ENCODE measurements at regions not wholly inside any gene's neighbourhood (a gene's known extent, or its start where the extent isn't known, plus 50 kb on each side); places are given as distances from the start of the nearest gene placed in this dataset.

- TF ChIP-seq, protein P1, sequence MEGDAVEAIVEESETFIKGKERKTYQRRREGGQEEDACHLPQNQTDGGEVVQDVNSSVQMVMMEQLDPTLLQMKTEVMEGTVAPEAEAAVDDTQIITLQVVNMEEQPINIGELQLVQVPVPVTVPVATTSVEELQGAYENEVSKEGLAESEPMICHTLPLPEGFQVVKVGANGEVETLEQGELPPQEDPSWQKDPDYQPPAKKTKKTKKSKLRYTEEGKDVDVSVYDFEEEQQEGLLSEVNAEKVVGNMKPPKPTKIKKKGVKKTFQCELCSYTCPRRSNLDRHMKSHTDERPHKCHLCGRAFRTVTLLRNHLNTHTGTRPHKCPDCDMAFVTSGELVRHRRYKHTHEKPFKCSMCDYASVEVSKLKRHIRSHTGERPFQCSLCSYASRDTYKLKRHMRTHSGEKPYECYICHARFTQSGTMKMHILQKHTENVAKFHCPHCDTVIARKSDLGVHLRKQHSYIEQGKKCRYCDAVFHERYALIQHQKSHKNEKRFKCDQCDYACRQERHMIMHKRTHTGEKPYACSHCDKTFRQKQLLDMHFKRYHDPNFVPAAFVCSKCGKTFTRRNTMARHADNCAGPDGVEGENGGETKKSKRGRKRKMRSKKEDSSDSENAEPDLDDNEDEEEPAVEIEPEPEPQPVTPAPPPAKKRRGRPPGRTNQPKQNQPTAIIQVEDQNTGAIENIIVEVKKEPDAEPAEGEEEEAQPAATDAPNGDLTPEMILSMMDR (IDR thresholded peaks at IDR 0.05; ENCODE audit: insufficient read depth, low read depth, low read length, missing control alignments): no peak
- H3K4me3 ChIP-seq (ENCODE audit: low read depth, low read length): no peak overlapping the region
- DNase-seq (ENCODE audit: low read depth): no peak
Measured at GRCh38 chr4:24666316-24666715, 82.0 kb upstream of the DHX15 start.

DNA sequence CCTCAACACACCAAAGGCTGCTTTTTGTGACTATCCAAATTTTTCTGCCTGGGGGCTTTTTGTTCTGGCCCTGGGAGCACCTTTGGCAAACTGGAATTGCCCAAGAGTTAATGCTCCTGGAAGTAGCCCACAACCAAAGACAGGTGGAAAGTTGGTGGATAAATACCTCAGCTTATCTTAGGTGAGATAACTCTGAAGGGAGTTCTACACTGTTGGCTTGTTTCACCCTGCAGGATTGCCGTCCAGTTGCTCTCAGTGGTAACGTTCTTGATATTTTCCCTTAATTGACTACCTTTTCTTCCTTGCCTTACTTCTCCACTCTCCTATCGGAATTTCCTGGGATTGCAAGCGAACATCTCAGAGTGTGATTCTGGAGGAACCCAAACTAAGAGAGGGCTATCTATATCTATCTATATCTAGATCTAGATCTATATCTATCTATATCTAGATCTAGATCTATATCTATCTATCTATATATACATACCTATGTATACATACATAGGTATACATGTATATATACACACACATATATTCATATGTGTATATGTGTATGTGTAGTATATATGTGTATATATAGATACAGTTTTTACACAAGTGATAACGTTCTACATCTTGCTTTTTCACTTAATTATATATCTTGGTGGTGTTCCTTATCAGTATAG is 82.6 kb upstream of the DHX15 start:
- DNase-seq (ENCODE audit: low read depth): no peak
- TF ChIP-seq, protein P1 (IDR thresholded peaks at IDR 0.05; ENCODE audit: insufficient read depth, low read depth, low read length, missing control alignments): no peak
- H3K4me3 ChIP-seq (ENCODE audit: low read depth, low read length): no peak overlapping the region

DNA sequence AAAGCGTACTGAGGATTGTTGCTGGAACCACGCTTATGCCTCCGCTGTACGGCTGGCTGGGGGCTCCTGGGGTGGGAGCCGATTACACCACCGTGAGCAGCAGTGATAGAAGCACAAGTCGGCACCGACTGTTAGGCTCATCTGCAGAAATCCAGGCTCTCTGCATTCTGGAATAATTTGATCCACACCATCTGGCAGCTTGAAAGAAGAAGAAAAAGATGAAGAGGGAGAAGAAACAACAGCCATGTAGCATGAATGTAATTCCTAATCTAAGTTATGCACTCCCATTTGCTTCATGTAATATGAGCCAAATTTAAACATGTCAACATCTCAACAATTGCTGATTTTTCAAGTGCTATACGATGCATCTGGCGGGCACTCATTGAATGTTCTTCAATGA is 84.6 kb upstream of the DHX15 start:
- DNase-seq (ENCODE audit: low read depth): no peak
- TF ChIP-seq, protein P1 (IDR thresholded peaks at IDR 0.05; ENCODE audit: insufficient read depth, low read depth, low read length, missing control alignments): no peak
- H3K4me3 ChIP-seq (ENCODE audit: low read depth, low read length): no peak overlapping the region

- no peak for DNase-seq (ENCODE audit: low read depth)
- no peak overlapping the region for H3K4me3 ChIP-seq (ENCODE audit: low read depth, low read length)
- TF ChIP-seq, protein P1 (IDR thresholded peaks at IDR 0.05; ENCODE audit: insufficient read depth, low read depth, low read length, missing control alignments): no peak
Measured at GRCh38 chr4:24669751-24670150, 85.4 kb upstream of the DHX15 start.

- TF ChIP-seq, protein P1 (IDR thresholded peaks at IDR 0.05; ENCODE audit: insufficient read depth, low read depth, low read length, missing control alignments): no peak
- no peak for DNase-seq (ENCODE audit: low read depth)
- H3K4me3 ChIP-seq (ENCODE audit: low read depth, low read length): no peak overlapping the region
Measured at GRCh38 chr4:24671849-24672248, 87.5 kb upstream of the DHX15 start.

DNA sequence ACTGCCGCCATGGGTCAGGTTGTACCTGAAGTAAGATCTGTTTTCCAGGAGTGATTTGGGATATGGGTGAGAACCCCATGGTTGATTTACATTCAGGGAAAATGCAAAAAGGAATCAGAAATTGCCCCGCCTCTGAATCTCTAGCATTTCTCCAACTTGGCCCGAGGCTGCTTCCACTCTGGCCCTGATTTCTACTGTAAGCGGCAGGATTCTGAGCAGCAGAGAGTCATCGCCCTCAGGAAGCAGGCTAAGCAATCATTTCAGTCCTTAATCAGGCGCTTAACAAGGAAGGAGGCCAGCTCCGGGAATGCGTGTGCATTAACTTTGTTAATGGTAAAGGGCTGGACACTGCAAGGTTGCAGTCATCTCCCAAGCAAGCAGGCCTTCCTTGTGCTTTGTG is 88.5 kb upstream of the DHX15 start:
- H3K4me3 ChIP-seq (ENCODE audit: low read depth, low read length): no peak overlapping the region
- TF ChIP-seq, protein P1 (IDR thresholded peaks at IDR 0.05; ENCODE audit: insufficient read depth, low read depth, low read length, missing control alignments): no peak
- DNase-seq (ENCODE audit: low read depth): no peak

DNA sequence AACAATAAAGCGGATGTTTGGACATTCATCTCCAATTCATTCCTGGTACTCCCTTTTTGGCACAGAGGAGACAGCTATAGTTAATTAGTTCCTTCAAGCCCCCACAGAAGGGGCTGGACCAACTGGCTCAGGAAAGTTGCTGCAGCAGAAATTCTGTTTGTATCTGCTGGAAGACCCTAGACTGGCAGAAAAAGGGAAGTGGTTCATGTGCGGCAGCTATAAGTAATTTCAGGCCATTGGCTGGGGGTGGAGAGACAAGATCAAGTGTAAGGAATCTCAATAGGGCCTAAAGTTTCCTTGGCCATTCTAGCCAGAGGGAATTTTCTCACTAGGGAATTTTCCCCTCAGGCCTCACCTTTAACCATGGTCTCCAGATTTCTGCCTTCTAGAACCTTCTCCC is 89.9 kb upstream of the DHX15 start:
- DNase-seq (ENCODE audit: low read depth): no peak
- TF ChIP-seq, protein P1 (IDR thresholded peaks at IDR 0.05; ENCODE audit: insufficient read depth, low read depth, low read length, missing control alignments): no peak
- H3K4me3 ChIP-seq (ENCODE audit: low read depth, low read length): no peak overlapping the region
